ENCODE measurements at regions not wholly inside any gene's neighbourhood (a gene's known extent, or its start where the extent isn't known, plus 50 kb on each side); places are given as distances from the start of the nearest gene placed in this dataset.
A peak's percentile ranks its signal among the peaks of the same experiment; 100 is the strongest.

- no peaks in the 10 kb centered on the region for H3K9me3 Mint-ChIP-seq (ENCODE audit: low read depth)
- no peaks in the 10 kb centered on the region for H3K36me3 Mint-ChIP-seq (ENCODE audit: insufficient read depth)
- peaks cover 7% of the 10 kb centered on the region for H3K27me3 Mint-ChIP-seq
- DNase-seq (ENCODE audit: low spot score, unreplicated experiment) = no peak
- TF ChIP-seq CTCF (IDR thresholded peaks at IDR 0.05; ENCODE audit: unreplicated experiment) = no peak
- H3K27ac Mint-ChIP-seq = no peak overlapping the region
- H3K4me3 Mint-ChIP-seq (ENCODE audit: low read depth) = no peak overlapping the region
- no peaks in the 10 kb centered on the region for H3K4me1 Mint-ChIP-seq (ENCODE audit: low read depth)
Observed at GRCh38 chr9:90311811-90312210, 330.8 kb downstream of the DIRAS2 start.

- no peak overlapping the region for H3K27ac Mint-ChIP-seq
- no peak for TF ChIP-seq CTCF (IDR thresholded peaks at IDR 0.05; ENCODE audit: unreplicated experiment)
- H3K27me3 Mint-ChIP-seq = peaks cover under 1% of the 10 kb centered on the region
- no peaks in the 10 kb centered on the region for H3K36me3 Mint-ChIP-seq (ENCODE audit: insufficient read depth)
- no peaks in the 10 kb centered on the region for H3K9me3 Mint-ChIP-seq (ENCODE audit: low read depth)
- H3K4me1 Mint-ChIP-seq (ENCODE audit: low read depth) = no peaks in the 10 kb centered on the region
- DNase-seq (ENCODE audit: low spot score, unreplicated experiment) = no peak
- no peak overlapping the region for H3K4me3 Mint-ChIP-seq (ENCODE audit: low read depth)
Observed at GRCh38 chr9:90322296-90322695, 320.3 kb downstream of the DIRAS2 start.

GRCh38 chr9:90325913-90326653 is 316.5 kb downstream of the DIRAS2 start:
- Mint-ChIP-seq H3K9me3 (ENCODE audit: low read depth) (no peaks in the 10 kb centered on the region), H3K4me1 (ENCODE audit: low read depth) (peaks cover 3% of the 10 kb centered on the region), H3K27ac (no peak overlapping the region), H3K27me3 (peaks cover 3% of the 10 kb centered on the region), H3K36me3 (ENCODE audit: insufficient read depth) (no peaks in the 10 kb centered on the region), H3K4me3 (ENCODE audit: low read depth) (no peak overlapping the region)
- no peak for TF ChIP-seq CTCF (IDR thresholded peaks at IDR 0.05; ENCODE audit: unreplicated experiment)
- DNase-seq (ENCODE audit: low spot score, unreplicated experiment) = no peak

GRCh38 chr9:90330231-90330630 is 312.4 kb downstream of the DIRAS2 start:
- no peak for TF ChIP-seq CTCF (IDR thresholded peaks at IDR 0.05; ENCODE audit: unreplicated experiment)
- Mint-ChIP-seq H3K4me3 (ENCODE audit: low read depth) (no peak overlapping the region), H3K9me3 (ENCODE audit: low read depth) (no peaks in the 10 kb centered on the region), H3K4me1 (ENCODE audit: low read depth) (peaks cover 24% of the 10 kb centered on the region), H3K27ac (no peak overlapping the region), H3K27me3 (peaks cover 3% of the 10 kb centered on the region), H3K36me3 (ENCODE audit: insufficient read depth) (no peaks in the 10 kb centered on the region)
- DNase-seq (ENCODE audit: low spot score, unreplicated experiment) = no peak

DNA sequence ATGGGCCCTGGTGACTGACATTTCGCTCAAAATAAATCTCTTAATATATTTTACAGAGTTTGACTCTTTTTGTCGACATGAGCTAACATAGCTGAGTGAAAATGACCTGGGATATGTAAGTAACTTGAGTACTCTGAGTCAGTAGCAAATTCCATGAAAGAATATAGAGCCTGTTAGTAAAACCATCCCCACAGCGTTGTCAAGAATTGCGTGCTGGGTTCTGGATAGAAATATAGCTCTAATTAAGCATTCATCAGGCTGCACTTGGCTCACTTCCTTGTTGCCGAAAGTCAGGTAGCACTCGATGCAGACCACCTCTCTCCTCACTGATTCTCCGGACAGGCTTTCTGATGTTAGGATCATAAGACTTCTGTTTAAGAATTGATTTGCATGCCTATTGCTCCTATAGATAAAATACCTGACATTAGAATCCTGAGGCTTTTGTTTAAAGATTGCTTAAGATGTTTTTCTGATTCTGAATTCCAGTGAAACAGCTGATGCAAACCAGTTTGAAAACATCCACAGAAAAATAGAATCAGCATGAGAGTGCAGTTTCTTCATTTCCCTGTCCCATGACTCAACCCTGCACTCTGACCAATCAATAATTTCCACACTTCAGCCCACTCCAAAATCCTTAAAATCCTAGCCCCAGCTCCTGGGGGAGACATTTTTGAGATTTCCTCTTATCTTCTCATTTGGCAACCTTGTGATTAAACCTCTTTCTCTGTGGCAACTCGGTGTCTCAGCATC is 310.6 kb downstream of the DIRAS2 start:
- no peak for TF ChIP-seq CTCF (IDR thresholded peaks at IDR 0.05; ENCODE audit: unreplicated experiment)
- H3K27me3 Mint-ChIP-seq = peaks cover 3% of the 10 kb centered on the region
- no peaks in the 10 kb centered on the region for H3K36me3 Mint-ChIP-seq (ENCODE audit: insufficient read depth)
- H3K9me3 Mint-ChIP-seq (ENCODE audit: low read depth) = no peaks in the 10 kb centered on the region
- DNase-seq (ENCODE audit: low spot score, unreplicated experiment) = no peak
- peak overlapping the region; percentile 30 for H3K4me3 Mint-ChIP-seq (ENCODE audit: low read depth)
- peaks cover 24% of the 10 kb centered on the region for H3K4me1 Mint-ChIP-seq (ENCODE audit: low read depth)
- H3K27ac Mint-ChIP-seq = peak overlapping the region; percentile 70
